A549 (cell line): ENCODE measurements at regions not wholly inside any gene's neighbourhood (a gene's known extent, or its start where the extent isn't known, plus 50 kb on each side); places are given as distances from the start of the nearest gene placed in this dataset.

Experiments
- ATAC-seq, 2 experiments: fragments of 200-7000 bp in 1 of 2; fragments of >200 bp in 1 of 2; cut with Nextera tagmentation in 1 of 2; cut with Tn5 transposase in 1 of 2; 3 replicates each; pipeline versions ENCODE4 v1.8.0 to v1.9.1; 2018 to 2020; ENCODE audit warnings: mild to moderate bottlenecking in 1 of 2, moderate library complexity in 1 of 2
- CTCF ChIA-PET: fragments of 300-600 bp; sonication (Branson Sonifier 250); formaldehyde crosslinking; extraction: SDS; loops from one replicate; lab custom pipeline; 2021; ENCODE audit warnings: antibody characterized with exemption, inconsistent platforms; lab: Yijun Ruan, JAX
- POLR2A ChIA-PET: fragments of 350-600 bp; formaldehyde crosslinking; extraction: SDS; loops from one replicate; lab custom pipeline; 2021; ENCODE audit warnings: antibody characterized with exemption, inconsistent platforms; lab: Yijun Ruan, JAX
- DNase-seq, 2 experiments: peaks; one replicate each; pipeline versions ENCODE4 v3.0.0 to v3.0.0-alpha.2; 2011 to 2016; ENCODE audit warnings: low read depth in 1 of 2, low spot score in 1 of 2
- FAIRE-seq: peaks from 2 replicates; lab custom pipeline; 2011; peaks lifted over from hg19 to GRCh38; lab: Jason Lieb, UNC
- H3K27ac ChIP-seq, 2 experiments: fragments of >200 bp; sonication (Bioruptor Twin); formaldehyde crosslinking; 3 replicates each; pipeline ENCODE4 v1.5.1; 2016 to 2017
- H3K4me1 ChIP-seq: fragments of >200 bp; sonication (Bioruptor Twin); formaldehyde crosslinking; 3 replicates; pipeline ENCODE4 v1.6.1; 2016
- H3K4me2 ChIP-seq: fragments of >200 bp; sonication (Bioruptor Twin); formaldehyde crosslinking; 3 replicates; pipeline ENCODE4 v1.6.1; 2016
- H3K4me3 ChIP-seq: fragments of >200 bp; sonication (Bioruptor Twin); formaldehyde crosslinking; 3 replicates; pipeline ENCODE4 v1.5.1; 2016
- H3K9me3 ChIP-seq: fragments of >200 bp; sonication (Bioruptor Twin); formaldehyde crosslinking; 3 replicates; pipeline ENCODE4 v1.6.1; 2016
- BHLHE40 ChIP-seq: IDR thresholded peaks from 2 replicates; pipeline ENCODE4 v1.6.1; 2012; ENCODE audit warnings: low read depth, low read length, inconsistent platforms
- CEBPB ChIP-seq, 2 experiments: fragments of >200 bp in 1 of 2; sonication (Bioruptor Twin) in 1 of 2; formaldehyde crosslinking in 1 of 2; IDR thresholded peaks; 2 replicates each; pipeline ENCODE4 v1.6.1; 2012 to 2016
- CHD2 ChIP-seq: fragments of 150-350 bp; IDR thresholded peaks from 2 replicates; pipeline ENCODE4 v1.6.1; 2014; ENCODE audit warnings: low read length; ENCODE audit not compliant: partially characterized antibody
- EP300 ChIP-seq, 2 experiments: fragments of >200 bp; sonication (Bioruptor Twin); formaldehyde crosslinking; IDR thresholded peaks; 2 replicates in 1 of 2; 3 replicates in 1 of 2; pipeline ENCODE4 v1.6.1; 2016 to 2017
- ESRRA ChIP-seq: fragments of 150-350 bp; IDR thresholded peaks from 2 replicates; pipeline ENCODE4 v1.6.1; 2014; ENCODE audit warnings: mild to moderate bottlenecking, low read length, borderline replicate concordance
- FOSB ChIP-seq: fragments of 250-450 bp; sonication (Bioruptor Pico); IDR thresholded peaks from 2 replicates; pipeline ENCODE4 v1.5.0; 2020; ENCODE audit warnings: mild to moderate bottlenecking, moderate library complexity
- GATA3 ChIP-seq: IDR thresholded peaks from 2 replicates; pipeline ENCODE4 v1.6.1; 2012; ENCODE audit warnings: borderline replicate concordance
- HDAC2 ChIP-seq: fragments of 200-600 bp; sonication (generic); IDR thresholded peaks from 2 replicates; pipeline ENCODE4 v1.6.1; 2016
- HOXB13 ChIP-seq: fragments of 250-450 bp; sonication (Bioruptor Pico); IDR thresholded peaks from 2 replicates; pipeline ENCODE4 v1.5.0; 2020; ENCODE audit warnings: low read depth, mild to moderate bottlenecking, moderate library complexity
- JUN ChIP-seq, 2 experiments: fragments of >200 bp; sonication (Bioruptor Twin); formaldehyde crosslinking; IDR thresholded peaks; 2 replicates in 1 of 2; 3 replicates in 1 of 2; pipeline ENCODE4 v1.6.1; 2016 to 2017
- JUNB ChIP-seq: fragments of >200 bp; sonication (Bioruptor Twin); formaldehyde crosslinking; IDR thresholded peaks from 2 replicates; pipeline ENCODE4 v1.6.1; 2016
- KDM1A ChIP-seq: fragments of 200-600 bp; sonication (generic); IDR thresholded peaks from 2 replicates; pipeline ENCODE4 v1.6.1; 2016; ENCODE audit warnings: low read depth, mild to moderate bottlenecking
- MYC ChIP-seq: IDR thresholded peaks from 2 replicates; pipeline ENCODE4 v1.6.1; 2012; ENCODE audit warnings: mild to moderate bottlenecking, inconsistent platforms, low read length, improper control_type of control experiment, borderline replicate concordance
- NR3C1 ChIP-seq: fragments of >200 bp; sonication (Bioruptor Twin); formaldehyde crosslinking; IDR thresholded peaks from 3 replicates; pipeline ENCODE4 v1.6.1; 2017
- PHF8 ChIP-seq: fragments of 200-600 bp; sonication (generic); IDR thresholded peaks from 2 replicates; pipeline ENCODE4 v1.6.1; 2016; ENCODE audit warnings: low read depth, mild to moderate bottlenecking, antibody characterized with exemption, moderate library complexity, borderline replicate concordance
- POLR2A ChIP-seq: IDR thresholded peaks from 2 replicates; pipeline ENCODE4 v1.6.1; 2012; ENCODE audit warnings: mild to moderate bottlenecking, low read length
- POLR2AphosphoS2 ChIP-seq: conservative IDR thresholded peaks from 2 replicates; pipeline ENCODE4 v1.6.1; 2012; ENCODE audit warnings: low read length, improper control_type of control experiment, inconsistent platforms
- RAD21 ChIP-seq, 2 experiments: fragments of >200 bp in 1 of 2; sonication (Bioruptor Twin) in 1 of 2; formaldehyde crosslinking in 1 of 2; IDR thresholded peaks in 1 of 2; conservative IDR thresholded peaks in 1 of 2; 2 replicates in 1 of 2; 3 replicates in 1 of 2; pipeline ENCODE4 v1.6.1; 2012 to 2018; ENCODE audit warnings: inconsistent platforms in 1 of 2
- RARB ChIP-seq: fragments of 250-450 bp; sonication (Bioruptor Pico); IDR thresholded peaks from 2 replicates; pipeline ENCODE4 v1.8.0; 2021; ENCODE audit warnings: mild to moderate bottlenecking, moderate library complexity
- RCOR1 ChIP-seq: fragments of 150-350 bp; IDR thresholded peaks from 2 replicates; pipeline ENCODE4 v1.6.1; 2014; ENCODE audit warnings: antibody characterized with exemption, low read length, low read depth
- RFX5 ChIP-seq: fragments of 450-650 bp; IDR thresholded peaks from 2 replicates; pipeline ENCODE4 v1.7.1; 2014; ENCODE audit warnings: antibody characterized with exemption, mild to moderate bottlenecking, moderate library complexity
- SMC3 ChIP-seq: fragments of >200 bp; sonication (Bioruptor Twin); formaldehyde crosslinking; IDR thresholded peaks from 3 replicates; pipeline ENCODE4 v1.6.1; 2018; ENCODE audit warnings: inconsistent platforms
- SREBF2 ChIP-seq: fragments of 450-650 bp; IDR thresholded peaks from 2 replicates; pipeline ENCODE4 v1.6.1; 2014; ENCODE audit warnings: mild to moderate bottlenecking, moderate library complexity
- TFCP2L1 ChIP-seq: fragments of 250-450 bp; sonication (Bioruptor Pico); IDR thresholded peaks from 2 replicates; pipeline ENCODE4 v1.5.0; 2021; ENCODE audit warnings: mild to moderate bottlenecking
- ZFP36 ChIP-seq: fragments of 450-650 bp; IDR thresholded peaks from 2 replicates; pipeline ENCODE4 v1.6.1; 2014; ENCODE audit warnings: borderline replicate concordance; ENCODE audit not compliant: partially characterized antibody
- ZNF302 ChIP-seq: fragments of 250-450 bp; sonication (Bioruptor Pico); IDR thresholded peaks from 2 replicates; pipeline ENCODE4 v1.9.0; 2021; ENCODE audit warnings: inconsistent platforms, mild to moderate bottlenecking, moderate library complexity
- WGBS: methylation state at CpG from one replicate; pipeline ENCODE4 v1.1.6; 2017; ENCODE audit errors: missing lambda C conversion rate; 5-methylcytosine and 5-hydroxymethylcytosine counted together
- TF ChIP-seq, protein P1 (sequence below): fragments of 250-450 bp; sonication (Bioruptor Pico); IDR thresholded peaks from 2 replicates; pipeline ENCODE4 v1.5.0; 2021; ENCODE audit warnings: mild to moderate bottlenecking, moderate library complexity, borderline replicate concordance
- TF ChIP-seq, protein P2 (sequence below): fragments of 250-450 bp; sonication (Bioruptor Pico); IDR thresholded peaks from 2 replicates; pipeline ENCODE4 v1.5.0; 2020; ENCODE audit warnings: low read depth, mild to moderate bottlenecking, moderate library complexity

DNA sequence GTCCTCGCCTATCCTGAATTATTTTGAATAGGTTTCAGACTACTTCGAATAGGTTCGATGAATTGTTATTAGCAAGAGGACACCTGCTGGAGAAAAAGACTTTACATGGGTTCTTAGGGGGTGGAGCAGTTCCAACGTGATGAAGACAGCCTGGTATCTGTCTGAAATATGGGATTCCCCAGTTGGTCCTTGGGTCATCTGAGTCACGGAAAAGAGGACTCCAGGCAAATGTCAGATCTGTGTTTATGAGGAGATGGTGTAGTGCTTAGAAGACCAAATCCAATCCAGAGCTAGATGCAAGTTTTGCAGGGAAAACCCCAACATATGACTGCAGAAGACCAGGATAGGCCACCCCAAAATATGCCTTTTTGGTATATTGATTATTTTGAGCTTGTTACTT is 98.9 kb upstream of the IGSF10 start:
- H3K9me3 ChIP-seq = no peaks in the 10 kb centered on the region
- CTCF ChIA-PET = no interaction called here
- DNase-seq = no peak
- no peak overlapping the region for H3K4me2 ChIP-seq
- TF ChIP-seq NR3C1 = no peak
- TF ChIP-seq CEBPB (IDR thresholded peaks at IDR 0.05) = no peak
- TF ChIP-seq ESRRA = no peak
- TF ChIP-seq MYC = no peak
- TF ChIP-seq, protein P1, sequence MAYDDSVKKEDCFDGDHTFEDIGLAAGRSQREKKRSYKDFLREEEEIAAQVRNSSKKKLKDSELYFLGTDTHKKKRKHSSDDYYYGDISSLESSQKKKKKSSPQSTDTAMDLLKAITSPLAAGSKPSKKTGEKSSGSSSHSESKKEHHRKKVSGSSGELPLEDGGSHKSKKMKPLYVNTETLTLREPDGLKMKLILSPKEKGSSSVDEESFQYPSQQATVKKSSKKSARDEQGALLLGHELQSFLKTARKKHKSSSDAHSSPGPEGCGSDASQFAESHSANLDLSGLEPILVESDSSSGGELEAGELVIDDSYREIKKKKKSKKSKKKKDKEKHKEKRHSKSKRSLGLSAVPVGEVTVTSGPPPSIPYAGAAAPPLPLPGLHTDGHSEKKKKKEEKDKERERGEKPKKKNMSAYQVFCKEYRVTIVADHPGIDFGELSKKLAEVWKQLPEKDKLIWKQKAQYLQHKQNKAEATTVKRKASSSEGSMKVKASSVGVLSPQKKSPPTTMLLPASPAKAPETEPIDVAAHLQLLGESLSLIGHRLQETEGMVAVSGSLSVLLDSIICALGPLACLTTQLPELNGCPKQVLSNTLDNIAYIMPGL (CRISPR knock-in tag) = no peak
- no peak for TF ChIP-seq POLR2AphosphoS2
- no peak for TF ChIP-seq FOSB (CRISPR knock-in tag)
- TF ChIP-seq RARB (CRISPR knock-in tag) = no peak
- TF ChIP-seq, protein P2, sequence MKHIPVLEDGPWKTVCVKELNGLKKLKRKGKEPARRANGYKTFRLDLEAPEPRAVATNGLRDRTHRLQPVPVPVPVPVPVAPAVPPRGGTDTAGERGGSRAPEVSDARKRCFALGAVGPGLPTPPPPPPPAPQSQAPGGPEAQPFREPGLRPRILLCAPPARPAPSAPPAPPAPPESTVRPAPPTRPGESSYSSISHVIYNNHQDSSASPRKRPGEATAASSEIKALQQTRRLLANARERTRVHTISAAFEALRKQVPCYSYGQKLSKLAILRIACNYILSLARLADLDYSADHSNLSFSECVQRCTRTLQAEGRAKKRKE (CRISPR knock-in tag) = no peak
- no peak for TF ChIP-seq RCOR1
- no peak for TF ChIP-seq RAD21 (conservative IDR thresholded peaks at IDR 0.05 in 1 of 2, IDR thresholded peaks at IDR 0.05 in 1 of 2)
- H3K27ac ChIP-seq = no peak overlapping the region
- H3K4me1 ChIP-seq = no peaks in the 10 kb centered on the region
- no peak for ATAC-seq
- H3K4me3 ChIP-seq = no peak overlapping the region
- WGBS = 74% methylated on average over 5 of the region's 5 CpGs
- POLR2A ChIA-PET = no interaction called here
- FAIRE-seq = no peak

DNA sequence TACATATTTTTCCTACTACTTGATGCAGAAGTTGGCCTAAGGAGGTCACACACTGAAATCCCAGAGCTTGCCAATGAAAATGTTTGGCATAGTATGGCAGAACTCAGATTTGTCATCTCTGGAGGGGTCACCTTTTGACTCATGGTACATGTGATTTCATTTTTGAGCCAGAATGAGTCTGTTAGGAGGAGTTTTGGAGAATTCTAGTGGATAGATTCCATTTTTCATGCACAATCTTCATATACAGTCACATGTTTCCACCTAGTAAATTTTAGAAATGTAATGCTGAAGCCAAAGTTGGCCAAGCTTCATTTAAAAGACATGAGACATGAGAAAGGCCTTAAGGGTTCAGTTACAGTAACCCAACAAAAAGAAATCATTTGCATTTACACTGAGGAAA is 97.8 kb upstream of the IGSF10 start:
- ATAC-seq (no peak), FAIRE-seq (no peak), DNase-seq (no peak)
- TF ChIP-seq ZNF302 (CRISPR knock-in tag) = no peak
- TF ChIP-seq CHD2 = no peak
- no peak for TF ChIP-seq RAD21 (conservative IDR thresholded peaks at IDR 0.05 in 1 of 2, IDR thresholded peaks at IDR 0.05 in 1 of 2)
- no peak for TF ChIP-seq SREBF2
- no peak for TF ChIP-seq JUNB
- no peak overlapping the region for H3K4me3 ChIP-seq
- H3K27ac ChIP-seq = no peak overlapping the region
- ChIA-PET POLR2A (no interaction called here), CTCF (interaction anchor here (0.6 to 1.2 kb wide), 2 partner anchors 15 to 31 kb away, joined by 3 read pairs; no protein-coding TSS in a partner anchor)
- H3K4me2 ChIP-seq = no peak overlapping the region
- no peaks in the 10 kb centered on the region for H3K9me3 ChIP-seq
- H3K4me1 ChIP-seq = no peaks in the 10 kb centered on the region

DNA sequence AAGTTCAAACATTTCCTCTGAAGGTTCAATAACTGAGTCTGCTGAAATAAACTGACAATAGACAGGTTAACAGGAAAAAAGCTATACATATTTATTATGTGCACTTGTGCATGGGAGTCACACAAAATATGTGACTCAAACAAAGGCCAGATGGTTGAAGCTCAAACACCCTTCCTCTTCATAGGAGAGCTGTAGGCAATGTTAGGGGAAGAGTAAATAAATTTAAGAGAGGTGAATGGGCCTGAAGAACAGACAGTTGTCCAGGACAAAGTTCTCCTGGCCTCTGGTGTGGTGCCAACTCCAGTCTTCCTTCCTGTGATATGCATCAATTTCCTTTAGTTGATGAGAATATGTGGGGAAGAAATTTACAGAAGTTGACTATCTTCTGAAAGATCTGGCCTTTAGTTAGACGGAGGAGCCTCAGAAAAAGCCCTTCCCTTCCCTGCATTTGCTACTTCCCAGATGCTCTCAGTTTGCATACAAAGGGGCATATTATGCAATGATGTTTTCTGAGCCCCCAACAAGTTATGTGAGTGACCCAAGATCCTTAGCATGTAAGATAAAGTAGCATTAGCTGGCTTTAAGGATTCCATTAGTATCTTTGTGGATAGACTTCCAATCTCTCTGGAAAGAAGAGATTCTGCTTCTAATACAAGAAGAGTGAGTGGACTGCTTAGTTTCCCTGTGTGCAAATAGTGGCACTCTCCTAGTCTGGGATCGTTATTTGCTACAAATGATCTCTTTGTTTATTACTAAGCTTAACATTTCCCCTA is 96.4 kb upstream of the IGSF10 start:
- TF ChIP-seq RFX5 (no peak), POLR2A (no peak), KDM1A (no peak), PHF8 (no peak), TFCP2L1 (CRISPR knock-in tag) (no peak), HOXB13 (CRISPR knock-in tag) (no peak), EP300 (IDR thresholded peaks at IDR 0.05) (no peak), HDAC2 (no peak), ESRRA (no peak), GATA3 (no peak), BHLHE40 (no peak), SMC3 (no peak), JUN (IDR thresholded peaks at IDR 0.05) (no peak), CEBPB (IDR thresholded peaks at IDR 0.05) (no peak), ZFP36 (no peak)
- TF ChIP-seq, protein P2 (CRISPR knock-in tag) = no peak
- no peak for FAIRE-seq
- no peak for ATAC-seq
- no peak for DNase-seq
- ChIA-PET POLR2A (no interaction called here), CTCF (interaction anchor here (1.2 kb wide), 1 partner anchor 29 kb away, joined by 3 read pairs; no protein-coding TSS in a partner anchor)
- H3K4me2 ChIP-seq = no peak overlapping the region
- no peak overlapping the region for H3K27ac ChIP-seq
- 0 out of 3 replicates have a peak, but pooled peaks cover 3% of the 10 kb centered on the region for H3K4me1 ChIP-seq
- no peaks in the 10 kb centered on the region for H3K9me3 ChIP-seq
- no peak overlapping the region for H3K4me3 ChIP-seq
- WGBS = 55% methylated on average over 2 of the region's 2 CpGs
